Choroid plexus epithelial cell (primary cell): ENCODE measurements at regions not wholly inside any gene's neighbourhood (a gene's known extent, or its start where the extent isn't known, plus 50 kb on each side); places are given as distances from the start of the nearest gene placed in this dataset.

Experiments
- DNase-seq: peaks from one replicate; pipeline ENCODE4 v3.0.0-alpha.2; 2010; ENCODE audit warnings: low read depth
- H3K4me3 ChIP-seq: 2 replicates; pipeline ENCODE4 v1.5.1; 2011; ENCODE audit warnings: low read depth, mild to moderate bottlenecking, control low read depth, low read length, moderate library complexity
- TF ChIP-seq, protein P1 (sequence below): conservative IDR thresholded peaks from 2 replicates; pipeline ENCODE4 v1.5.1; 2011; ENCODE audit warnings: low read depth, mild to moderate bottlenecking, control low read depth, inconsistent platforms, low read length, moderate library complexity

GRCh38 chr2:209029249-209029648 is 394.6 kb upstream of the MAP2 start:
- TF ChIP-seq, protein P1, sequence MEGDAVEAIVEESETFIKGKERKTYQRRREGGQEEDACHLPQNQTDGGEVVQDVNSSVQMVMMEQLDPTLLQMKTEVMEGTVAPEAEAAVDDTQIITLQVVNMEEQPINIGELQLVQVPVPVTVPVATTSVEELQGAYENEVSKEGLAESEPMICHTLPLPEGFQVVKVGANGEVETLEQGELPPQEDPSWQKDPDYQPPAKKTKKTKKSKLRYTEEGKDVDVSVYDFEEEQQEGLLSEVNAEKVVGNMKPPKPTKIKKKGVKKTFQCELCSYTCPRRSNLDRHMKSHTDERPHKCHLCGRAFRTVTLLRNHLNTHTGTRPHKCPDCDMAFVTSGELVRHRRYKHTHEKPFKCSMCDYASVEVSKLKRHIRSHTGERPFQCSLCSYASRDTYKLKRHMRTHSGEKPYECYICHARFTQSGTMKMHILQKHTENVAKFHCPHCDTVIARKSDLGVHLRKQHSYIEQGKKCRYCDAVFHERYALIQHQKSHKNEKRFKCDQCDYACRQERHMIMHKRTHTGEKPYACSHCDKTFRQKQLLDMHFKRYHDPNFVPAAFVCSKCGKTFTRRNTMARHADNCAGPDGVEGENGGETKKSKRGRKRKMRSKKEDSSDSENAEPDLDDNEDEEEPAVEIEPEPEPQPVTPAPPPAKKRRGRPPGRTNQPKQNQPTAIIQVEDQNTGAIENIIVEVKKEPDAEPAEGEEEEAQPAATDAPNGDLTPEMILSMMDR, result no peak
- no peak overlapping the region for H3K4me3 ChIP-seq
- DNase-seq, result no peak

DNA sequence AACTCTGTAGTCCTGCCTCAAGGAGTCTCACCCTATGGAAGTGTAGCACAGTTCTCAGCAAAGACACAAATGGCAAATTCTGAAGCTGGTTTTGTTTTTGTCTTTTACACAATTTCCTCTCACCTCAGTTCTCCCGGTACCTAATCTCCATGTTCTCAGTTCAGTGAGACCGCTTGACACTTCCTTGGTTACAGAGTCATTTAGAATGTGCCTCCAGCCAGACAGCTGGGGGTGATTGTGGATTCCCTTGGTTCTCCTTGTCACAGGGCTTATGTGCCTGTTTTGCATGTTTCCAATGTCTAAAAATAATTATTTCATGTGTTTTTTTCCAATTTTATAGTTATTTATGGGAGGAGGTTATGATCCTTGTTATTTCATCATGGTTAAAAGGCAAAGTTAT is 379.5 kb upstream of the MAP2 start:
- TF ChIP-seq, protein P1, result no peak
- no peak overlapping the region for H3K4me3 ChIP-seq

DNA sequence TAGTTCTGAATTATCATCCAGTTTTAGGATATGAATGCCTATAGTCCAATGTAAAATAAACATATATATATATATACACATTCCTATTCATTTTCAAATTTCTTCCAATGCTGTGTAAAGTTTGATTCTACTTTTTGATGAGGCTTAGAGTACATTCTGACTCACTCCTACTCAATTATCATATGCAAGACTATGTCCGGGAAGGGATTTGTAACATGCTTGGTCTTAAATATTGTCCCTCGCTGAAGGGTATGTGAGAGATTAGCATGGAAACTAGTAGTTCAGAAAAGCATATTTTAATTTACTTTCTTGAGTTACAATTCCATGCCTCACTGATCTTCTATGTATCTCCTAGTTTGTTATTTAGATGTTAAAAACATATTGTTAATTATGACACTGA is 377.7 kb upstream of the MAP2 start:
- H3K4me3 ChIP-seq, result no peak overlapping the region
- TF ChIP-seq, protein P1, result no peak
- no peak for DNase-seq

More for the DNA sequence above, 379.5 kb upstream of the MAP2 start:
- DNase-seq, result no peak

DNA sequence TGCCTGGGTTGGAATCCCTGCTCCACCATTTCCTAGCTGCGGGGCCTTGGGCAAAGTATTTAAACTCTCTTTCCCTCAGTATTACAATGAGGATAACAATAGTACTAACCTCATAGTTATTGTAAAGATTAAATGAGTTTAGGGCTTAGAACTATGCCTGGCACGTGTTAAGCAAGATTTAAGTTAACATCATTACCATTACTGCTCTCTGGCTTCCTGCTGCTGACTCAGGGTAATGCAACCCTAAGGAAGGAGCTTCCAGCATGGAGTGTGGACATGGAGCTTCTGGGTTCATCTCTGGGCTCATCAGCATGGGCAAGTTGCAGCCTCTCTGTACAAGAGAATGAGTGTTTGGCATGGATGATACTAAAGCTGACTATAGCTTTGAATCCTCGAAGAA is 374.2 kb upstream of the MAP2 start:
- DNase-seq, result no peak
- H3K4me3 ChIP-seq, result no peak overlapping the region
- TF ChIP-seq, protein P1, result no peak

DNA sequence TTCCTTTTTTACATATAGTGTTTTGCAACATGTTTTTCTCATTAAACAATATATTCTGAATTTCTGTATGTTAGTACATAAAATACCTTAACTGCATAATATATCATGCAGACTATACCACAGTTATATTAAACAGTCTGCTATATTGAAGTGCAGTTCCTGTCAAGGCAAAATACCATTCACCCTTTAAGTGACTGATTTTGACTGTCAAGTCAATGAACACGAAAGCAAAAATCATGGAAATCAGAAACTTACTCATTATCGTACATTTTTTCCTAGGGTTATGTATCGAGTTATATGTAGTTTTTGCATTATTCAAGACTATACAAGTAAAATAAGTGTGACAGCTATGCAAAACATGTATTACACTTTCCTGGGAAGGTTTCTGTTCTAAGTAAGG is 361.6 kb upstream of the MAP2 start:
- TF ChIP-seq, protein P1, result no peak
- DNase-seq, result no peak
- no peak overlapping the region for H3K4me3 ChIP-seq

DNA sequence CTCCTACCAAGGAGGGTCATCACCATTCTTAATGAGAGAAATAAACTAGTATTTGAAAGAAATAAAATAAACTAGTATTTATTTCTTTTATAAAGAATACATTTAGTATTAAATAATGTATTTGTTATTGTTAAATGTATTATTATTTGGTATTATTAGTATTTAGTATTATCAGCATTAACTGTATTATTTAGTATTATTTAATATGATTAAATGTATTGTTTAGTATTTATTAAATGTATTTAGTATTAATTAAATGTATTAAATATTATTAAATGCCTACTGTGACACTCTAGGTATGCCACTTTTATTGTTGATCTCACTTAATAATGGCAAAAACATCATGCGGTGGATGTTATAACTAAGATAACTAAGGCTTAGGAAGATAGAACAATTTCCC is 353.6 kb upstream of the MAP2 start:
- TF ChIP-seq, protein P1, result no peak
- no peak overlapping the region for H3K4me3 ChIP-seq
- no peak for DNase-seq

DNA sequence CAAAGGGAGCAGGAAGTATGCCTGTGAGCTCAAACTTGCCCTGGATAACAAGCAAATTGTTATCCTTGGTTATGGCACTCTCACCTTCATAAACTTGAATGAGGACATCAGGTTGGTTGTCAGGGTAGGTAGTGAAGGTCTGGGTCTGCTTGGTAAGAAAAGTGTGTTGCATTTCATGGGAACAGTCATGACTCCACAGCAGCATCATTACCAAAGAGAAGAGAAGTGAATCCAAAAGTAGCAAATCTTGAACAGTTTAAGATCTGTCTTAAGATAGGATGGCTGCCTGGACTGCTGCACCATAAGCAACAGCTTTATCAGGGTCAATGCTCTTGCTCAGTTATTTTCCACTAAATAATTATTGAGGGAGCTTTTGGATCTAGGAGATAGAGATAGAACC is 350.7 kb upstream of the MAP2 start:
- DNase-seq, result no peak
- TF ChIP-seq, protein P1, result no peak
- H3K4me3 ChIP-seq, result no peak overlapping the region
